Pancreas (tissue), 10 donors: ENCODE measurements at regions not wholly inside any gene's neighbourhood (a gene's known extent, or its start where the extent isn't known, plus 50 kb on each side); places are given as distances from the start of the nearest gene placed in this dataset.
A peak's percentile ranks its signal among the peaks of the same experiment; 100 is the strongest.

Experiments used
- ATAC-seq, 4 donors: fragments of 200-7000 bp; cut with Tn5 transposase; one replicate each; pipeline versions ENCODE4 v1.8.0 to v1.9.1; 2020; ENCODE audit warnings: mild to moderate bottlenecking in 4 of 4, moderate library complexity in 4 of 4
- DNase-seq, 6 donors: peaks; one replicate each; pipeline ENCODE4 v3.0.0-alpha.2; 2020
- FAIRE-seq: peaks from 2 replicates; lab custom pipeline; 2012; peaks lifted over from hg19 to GRCh38; lab: Jason Lieb, UNC
- H3K27ac ChIP-seq, 4 donors: fragments of 200-600 bp; sonication (generic); 1 replicate in 3 of 4; 2 replicates in 1 of 4; pipeline versions ENCODE4 v1.5.0 to v1.8.0; 2020
- H3K27me3 ChIP-seq, 4 donors: fragments of 200-600 bp; one replicate each; pipeline ENCODE4 v1.8.0; 2021
- H3K36me3 ChIP-seq, 3 donors: fragments of 200-600 bp; sonication (generic) in 1 of 3; one replicate each; pipeline versions ENCODE4 v1.5.0 to v1.8.0; 2020 to 2021
- H3K4me1 ChIP-seq, 3 donors: fragments of 200-600 bp; one replicate each; pipeline ENCODE4 v1.8.0; 2021
- H3K4me3 ChIP-seq, 4 donors: fragments of 200-600 bp; sonication (generic) in 2 of 4; one replicate each; pipeline versions ENCODE4 v1.5.0 to v1.8.0; 2020 to 2021
- H3K9me3 ChIP-seq, 4 donors: fragments of 200-600 bp; one replicate each; pipeline ENCODE4 v1.8.0; 2021
- WGBS, 2 donors: extraction: QIAGEN DNeasy Blood & Tissue Kit; methylation state at CpG; one replicate each; pipeline ENCODE4 v1.1.7; 2013; 5-methylcytosine and 5-hydroxymethylcytosine counted together
- intact Hi-C, 3 donors: fragments of 100-400 bp; cut with DNase I; formaldehyde crosslinking; loops; one replicate each; pipeline versions ENCODE4 v1.11.1 to v1.14.2; 2022
- TF ChIP-seq, protein P1 (sequence below), 4 donors: fragments of 200-600 bp; sonication (generic) in 3 of 4; IDR thresholded peaks; one replicate each; pipeline versions ENCODE4 v1.5.0 to v1.8.0; 2021; ENCODE audit warnings: antibody characterized with exemption in 4 of 4
- donor health status: healthy with polysubstance abuse.
- donor health status: DM: no; HTN: no; CAD: no; lungs with moderate emphysema.
- donor health status: DM: no; HTN: no; CAD: no.
- donor health status: control.
- donor health status: control.
- donor health status: Bipolar disorder and iron deficiency.
- donor health status: DM: yes; HTN: yes; CAD: no.
- donor health status: DM: no; HTN: no; CAD: no.
- donor health status: DM: no; HTN: no; CAD: no.
- donor health status: DM: yes; HTN: yes; CAD: no.

DNA sequence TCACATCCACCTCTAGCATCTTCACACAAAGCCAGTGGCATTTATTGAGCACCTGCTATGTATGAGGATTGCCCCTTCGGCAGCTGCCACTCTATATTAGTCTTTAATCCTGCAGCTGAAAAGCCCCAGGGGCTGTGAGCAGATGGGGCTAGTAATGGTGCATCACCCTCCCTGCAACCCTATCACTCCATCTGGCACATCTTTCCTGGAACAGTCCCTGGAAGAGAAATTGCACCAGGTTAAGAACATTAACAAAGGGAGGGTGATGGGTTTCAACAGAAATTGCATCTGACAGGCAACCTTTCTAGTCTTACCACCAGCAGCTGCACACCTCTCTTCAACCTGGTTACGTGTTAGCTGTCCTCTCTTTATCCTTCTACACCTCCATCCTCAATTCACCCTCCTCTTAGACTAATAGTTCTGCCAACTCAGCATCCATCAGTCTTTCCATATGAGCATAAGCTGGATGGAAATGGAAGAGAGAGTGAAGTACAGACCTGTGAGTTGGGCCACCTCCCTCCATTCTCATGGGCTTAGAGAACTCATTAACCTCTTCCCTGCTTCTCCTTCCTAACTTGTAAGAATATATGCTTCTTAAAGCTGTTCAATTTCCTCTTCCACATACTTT lies 168.6 kb upstream of the NEBL start:
- FAIRE-seq = no peak
- ATAC-seq = no peak
- intact Hi-C loops = no loop called here
- no peak for DNase-seq
- H3K4me1 ChIP-seq = peaks cover 7 to 18% (median 9%) of the 10 kb centered on the region in 3 donors
- no peaks in the 10 kb centered on the region for H3K27me3 ChIP-seq
- no peak overlapping the region for H3K4me3 ChIP-seq
- H3K27ac ChIP-seq = no peak overlapping the region
- WGBS, 2 donors = 95 to 98% methylated on average over 2 of the region's 2 CpGs
- H3K36me3 ChIP-seq = no peaks in the 10 kb centered on the region
- TF ChIP-seq, protein P1, sequence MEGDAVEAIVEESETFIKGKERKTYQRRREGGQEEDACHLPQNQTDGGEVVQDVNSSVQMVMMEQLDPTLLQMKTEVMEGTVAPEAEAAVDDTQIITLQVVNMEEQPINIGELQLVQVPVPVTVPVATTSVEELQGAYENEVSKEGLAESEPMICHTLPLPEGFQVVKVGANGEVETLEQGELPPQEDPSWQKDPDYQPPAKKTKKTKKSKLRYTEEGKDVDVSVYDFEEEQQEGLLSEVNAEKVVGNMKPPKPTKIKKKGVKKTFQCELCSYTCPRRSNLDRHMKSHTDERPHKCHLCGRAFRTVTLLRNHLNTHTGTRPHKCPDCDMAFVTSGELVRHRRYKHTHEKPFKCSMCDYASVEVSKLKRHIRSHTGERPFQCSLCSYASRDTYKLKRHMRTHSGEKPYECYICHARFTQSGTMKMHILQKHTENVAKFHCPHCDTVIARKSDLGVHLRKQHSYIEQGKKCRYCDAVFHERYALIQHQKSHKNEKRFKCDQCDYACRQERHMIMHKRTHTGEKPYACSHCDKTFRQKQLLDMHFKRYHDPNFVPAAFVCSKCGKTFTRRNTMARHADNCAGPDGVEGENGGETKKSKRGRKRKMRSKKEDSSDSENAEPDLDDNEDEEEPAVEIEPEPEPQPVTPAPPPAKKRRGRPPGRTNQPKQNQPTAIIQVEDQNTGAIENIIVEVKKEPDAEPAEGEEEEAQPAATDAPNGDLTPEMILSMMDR (IDR thresholded peaks at IDR 0.05) = no peak
- H3K9me3 ChIP-seq = no peaks in the 10 kb centered on the region

DNA sequence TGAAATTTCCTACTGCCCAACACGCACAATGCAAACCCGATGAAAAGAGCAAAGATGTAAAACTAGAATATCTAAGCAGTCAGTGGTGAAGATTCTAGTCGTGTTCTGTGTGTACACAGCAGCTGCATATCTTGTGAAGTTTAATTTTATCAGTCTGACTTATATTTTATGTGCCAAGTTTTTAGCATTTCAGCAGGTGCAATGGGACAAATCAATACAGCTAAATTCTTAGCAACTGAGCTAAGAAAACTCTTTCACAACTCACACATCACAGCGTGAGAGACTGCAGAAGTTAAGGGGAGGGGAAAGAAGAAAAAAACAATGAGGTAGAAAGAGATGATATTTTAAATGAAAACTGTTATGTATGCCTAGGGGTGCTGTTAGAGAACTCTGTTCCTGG lies 164.9 kb upstream of the NEBL start:
- no peak for DNase-seq
- intact Hi-C loops = no loop called here
- peak; percentile 38 to 79 (median 63) for ATAC-seq
- Histone ChIP-seq H3K36me3 (no peaks in the 10 kb centered on the region), H3K27me3 (no peaks in the 10 kb centered on the region), H3K4me3 (no peak overlapping the region), H3K27ac (no peak overlapping the region), H3K4me1 (peaks cover 7 to 18% (median 9%) of the 10 kb centered on the region in 3 donors), H3K9me3 (no peaks in the 10 kb centered on the region)
- no peak for FAIRE-seq
- 12 to 22% methylated on average over 4 of the region's 4 CpGs for WGBS, 2 donors
- TF ChIP-seq, protein P1 (IDR thresholded peaks at IDR 0.05) = no peak

DNA sequence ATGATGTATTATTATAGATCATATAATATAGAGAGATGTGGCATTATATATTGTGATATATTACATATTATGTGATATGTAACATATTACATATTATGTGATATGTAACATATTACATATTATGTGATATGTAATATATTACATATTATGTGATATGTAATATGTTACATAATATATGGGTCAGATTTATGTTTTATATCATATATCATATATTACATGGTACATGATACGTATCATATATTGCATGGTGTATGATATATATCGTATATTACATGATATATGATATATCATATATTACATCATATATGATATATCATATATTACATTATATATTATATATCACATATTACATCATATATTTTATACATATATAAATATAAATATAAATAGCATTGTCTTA lies 164.1 kb upstream of the NEBL start:
- TF ChIP-seq, protein P1 (IDR thresholded peaks at IDR 0.05) = no peak

DNA sequence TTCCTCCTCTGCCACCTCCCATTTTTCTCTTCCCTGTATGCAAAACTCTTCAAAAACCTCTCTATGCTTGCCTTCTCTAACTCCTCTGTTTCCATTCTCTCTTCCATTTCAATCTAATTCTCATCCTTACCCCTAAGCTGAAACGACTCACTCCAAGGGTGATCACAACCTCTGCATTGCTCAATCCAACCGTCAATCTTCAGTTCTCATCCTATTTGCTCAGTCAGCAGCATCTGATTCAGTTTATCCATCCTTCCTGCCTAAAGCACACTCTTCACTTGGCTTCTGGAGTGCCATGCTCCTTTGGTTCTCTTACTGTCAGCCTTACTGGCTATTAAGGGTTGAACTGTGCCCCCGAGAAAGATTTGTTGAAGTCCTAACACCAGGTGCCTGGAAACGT lies 163.5 kb upstream of the NEBL start:
- ATAC-seq (no peak), FAIRE-seq (no peak), DNase-seq (no peak)
- Histone ChIP-seq H3K27ac (no peak overlapping the region), H3K4me3 (no peak overlapping the region), H3K4me1 (peaks cover 7 to 14% (median 9%) of the 10 kb centered on the region in 3 donors), H3K27me3 (no peaks in the 10 kb centered on the region), H3K36me3 (no peaks in the 10 kb centered on the region), H3K9me3 (no peaks in the 10 kb centered on the region)
- intact Hi-C loops = no loop called here
- TF ChIP-seq, protein P1 (IDR thresholded peaks at IDR 0.05) = no peak
- WGBS, 2 donors = 89% methylated on average over 4 of the region's 4 CpGs

More for the DNA sequence above, 164.1 kb upstream of the NEBL start:
- 97% methylated on average over 2 of the region's 2 CpGs for WGBS, 2 donors
- H3K27me3 ChIP-seq = no peaks in the 10 kb centered on the region
- intact Hi-C loops = no loop called here
- H3K4me1 ChIP-seq = peaks cover 7 to 15% (median 9%) of the 10 kb centered on the region in 3 donors
- no peaks in the 10 kb centered on the region for H3K36me3 ChIP-seq
- peak; percentile 86 for FAIRE-seq
- H3K27ac ChIP-seq = no peak overlapping the region
- DNase-seq = no peak
- no peak for ATAC-seq
- no peaks in the 10 kb centered on the region for H3K9me3 ChIP-seq
- H3K4me3 ChIP-seq = no peak overlapping the region

DNA sequence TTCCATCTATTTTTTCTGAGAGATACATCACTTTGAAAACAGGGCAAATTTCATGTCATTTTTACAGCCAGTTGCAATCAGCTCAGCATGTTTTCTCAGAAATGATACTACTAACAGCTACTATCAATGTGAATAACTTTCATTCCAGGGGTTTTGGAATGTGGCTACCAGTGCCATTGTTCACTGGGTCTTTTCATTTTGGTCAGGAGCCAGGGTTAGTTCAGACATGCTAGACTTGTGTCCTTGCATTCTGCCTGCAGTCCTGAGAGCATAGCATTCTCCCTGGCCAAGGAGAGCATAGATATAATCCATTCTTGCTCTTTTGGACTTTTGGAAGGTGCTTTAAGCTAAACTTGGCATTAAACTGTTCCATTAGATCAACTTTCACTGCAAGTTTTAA lies 160.9 kb upstream of the NEBL start:
- TF ChIP-seq, protein P1 (IDR thresholded peaks at IDR 0.05) = no peak
- H3K4me3 ChIP-seq = no peak overlapping the region
- peaks cover 7 to 14% (median 9%) of the 10 kb centered on the region in 3 donors for H3K4me1 ChIP-seq
- no peaks in the 10 kb centered on the region for H3K27me3 ChIP-seq
- H3K9me3 ChIP-seq = no peaks in the 10 kb centered on the region
- ATAC-seq (peak in 1 of 4 donors; percentile 53), FAIRE-seq (no peak), DNase-seq (no peak)
- no peaks in the 10 kb centered on the region for H3K36me3 ChIP-seq
- intact Hi-C loops = no loop called here
- no peak overlapping the region for H3K27ac ChIP-seq
